H1 (cell line): ENCODE measurements at regions not wholly inside any gene's neighbourhood (a gene's known extent, or its start where the extent isn't known, plus 50 kb on each side); places are given as distances from the start of the nearest gene placed in this dataset.

Experiments used
- GTF2F1 ChIP-seq: IDR thresholded peaks from 2 replicates; pipeline ENCODE4 v1.6.1; 2012; ENCODE audit warnings: low read depth, low read length, improper control_type of control experiment, borderline replicate concordance
- KDM5A ChIP-seq: fragments of 200-600 bp; IDR thresholded peaks from 2 replicates; pipeline ENCODE4 v1.7.1; 2012; ENCODE audit warnings: mild to moderate bottlenecking, low read length, inconsistent platforms, mixed read lengths
- MAFK ChIP-seq: IDR thresholded peaks from 2 replicates; pipeline ENCODE4 v1.6.1; 2012; ENCODE audit warnings: low read depth, mild to moderate bottlenecking, improper control_type of control experiment, low read length
- POU5F1 ChIP-seq: IDR thresholded peaks from 2 replicates; pipeline ENCODE4 v1.6.1; 2011; ENCODE audit warnings: low read depth, mild to moderate bottlenecking, low read length, moderate library complexity

DNA sequence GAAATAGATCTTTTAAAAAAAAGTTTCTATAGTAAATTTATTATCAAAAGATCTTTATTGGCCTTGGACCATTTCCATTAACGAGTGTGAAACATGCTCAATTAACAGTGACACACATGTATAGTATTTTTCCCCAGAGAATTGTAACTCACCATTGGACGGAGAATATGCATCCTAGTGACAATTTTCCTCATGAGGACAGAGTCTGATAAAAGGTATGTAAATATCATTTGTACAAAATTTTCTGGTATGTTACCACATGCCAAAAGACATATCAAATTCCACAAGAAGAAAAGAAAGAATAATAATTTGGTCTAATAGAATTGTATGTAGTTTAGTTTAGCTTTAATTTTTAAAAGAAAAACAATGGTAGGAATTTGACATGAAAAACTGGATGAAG lies 1096.0 kb upstream of the FLRT2 start (continued):
- no peak for TF ChIP-seq MAFK
- no peak for TF ChIP-seq POU5F1
- TF ChIP-seq GTF2F1: no peak
- no peak for TF ChIP-seq KDM5A
